BE2C (cell line): ENCODE measurements at regions not wholly inside any gene's neighbourhood (a gene's known extent, or its start where the extent isn't known, plus 50 kb on each side); places are given as distances from the start of the nearest gene placed in this dataset.

Experiments used
- DNase-seq: peaks from one replicate; pipeline ENCODE4 v3.0.0-alpha.2; 2020
- H3K27me3 ChIP-seq: fragments of 250-450 bp; sonication (Bioruptor Pico); 2 replicates; pipeline ENCODE4 v1.5.1; 2020; ENCODE audit warnings: mild to moderate bottlenecking
- H3K36me3 ChIP-seq: fragments of 250-450 bp; sonication (Bioruptor Pico); 2 replicates; pipeline ENCODE4 v1.5.1; 2020; ENCODE audit warnings: mild to moderate bottlenecking
- H3K4me1 ChIP-seq: fragments of 250-450 bp; sonication (Bioruptor Pico); 2 replicates; pipeline ENCODE4 v1.5.1; 2020
- H3K4me3 ChIP-seq: 2 replicates; pipeline ENCODE4 v1.5.1; 2011; ENCODE audit warnings: low read depth, low read length
- H3K9me3 ChIP-seq: fragments of 250-450 bp; sonication (Bioruptor Pico); 2 replicates; pipeline ENCODE4 v1.5.1; 2020
- CTCF ChIP-seq: IDR thresholded peaks from 2 replicates; pipeline ENCODE4 v1.5.1; 2012; ENCODE audit warnings: mild to moderate bottlenecking, low read depth, low read length

DNA sequence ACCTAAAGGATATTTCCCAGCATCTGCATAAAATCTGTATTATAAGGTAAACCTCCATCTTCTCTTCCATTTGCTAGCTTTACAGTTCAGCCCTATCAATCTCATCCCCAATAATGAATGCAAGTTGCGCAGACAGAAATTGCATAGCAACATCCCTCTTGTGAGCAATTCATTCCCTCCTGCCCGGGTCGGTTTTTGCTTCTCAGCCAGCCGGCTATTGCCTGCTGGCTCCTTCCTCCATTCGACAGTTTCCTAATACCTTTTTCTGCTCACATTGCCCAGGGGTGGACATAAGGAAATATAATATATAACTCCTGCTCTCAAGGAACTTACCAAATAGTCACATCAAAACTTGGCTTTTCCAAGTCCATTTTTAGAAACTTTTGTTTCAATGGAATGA, 125.2 kb downstream of the FGF9 start:
- TF ChIP-seq CTCF: no peak
- no peak for DNase-seq
- Histone ChIP-seq H3K4me3 (no peak overlapping the region), H3K36me3 (no peaks in the 10 kb centered on the region), H3K9me3 (no peaks in the 10 kb centered on the region), H3K27me3 (no peaks in the 10 kb centered on the region), H3K4me1 (no peaks in the 10 kb centered on the region)

DNA sequence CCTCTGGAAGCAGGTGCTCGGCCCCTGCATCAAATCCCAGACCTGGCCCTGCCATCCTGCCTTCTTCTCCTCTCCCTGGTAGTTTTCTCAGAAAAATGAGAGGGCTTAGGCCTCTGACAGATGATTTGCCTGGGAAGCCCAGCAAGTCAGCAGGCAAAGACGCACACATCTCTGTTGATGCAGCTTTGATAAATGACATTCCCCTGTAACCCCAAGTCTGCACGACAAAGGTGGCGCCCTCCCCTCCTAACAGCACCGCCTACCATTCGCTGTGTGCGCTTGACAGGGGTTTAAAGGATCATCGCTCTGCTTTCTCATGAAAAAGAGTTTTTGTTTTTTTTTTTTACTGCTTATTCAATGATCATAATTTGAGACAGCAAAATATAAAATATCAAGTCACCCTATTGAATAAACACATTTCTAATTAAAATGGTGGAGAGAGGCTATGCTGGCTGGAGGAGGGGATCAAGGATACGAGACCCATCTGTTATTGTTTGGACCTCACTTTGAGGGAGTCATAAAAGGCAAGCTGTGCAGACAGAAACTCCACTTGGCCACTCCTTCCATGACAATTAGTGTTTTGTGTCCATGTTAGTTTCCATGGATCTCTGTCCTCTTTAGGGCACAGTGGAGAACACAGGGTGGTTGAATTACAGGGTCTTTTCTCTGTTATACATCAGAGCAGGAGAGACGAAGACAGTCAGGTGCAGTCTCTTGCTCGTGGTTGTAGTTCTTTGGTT, 126.1 kb downstream of the FGF9 start:
- no peak for TF ChIP-seq CTCF
- DNase-seq: no peak
- no peaks in the 10 kb centered on the region for H3K27me3 ChIP-seq
- H3K4me3 ChIP-seq: no peak overlapping the region
- no peaks in the 10 kb centered on the region for H3K4me1 ChIP-seq
- no peaks in the 10 kb centered on the region for H3K9me3 ChIP-seq
- H3K36me3 ChIP-seq: no peaks in the 10 kb centered on the region

DNA sequence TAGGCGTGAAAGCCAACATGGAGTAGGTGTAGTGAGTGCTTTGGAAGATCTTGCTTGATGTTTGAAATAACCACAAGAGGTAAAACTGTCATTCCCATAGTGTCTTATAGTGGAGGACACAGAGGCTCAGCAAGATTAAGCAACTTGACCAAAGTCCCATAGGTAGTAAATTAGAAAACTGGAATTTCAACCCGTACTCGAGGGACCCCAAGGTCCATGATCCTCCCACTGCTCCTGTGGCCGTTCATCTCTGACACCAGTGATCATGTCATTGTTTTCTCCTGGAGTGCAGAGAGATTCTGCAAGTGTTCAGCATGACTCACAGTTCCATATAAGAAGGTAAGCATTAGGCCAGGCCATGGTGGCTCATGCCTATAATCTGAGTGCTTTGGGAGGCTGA, 126.9 kb downstream of the FGF9 start:
- H3K4me1 ChIP-seq: no peaks in the 10 kb centered on the region
- no peaks in the 10 kb centered on the region for H3K27me3 ChIP-seq
- no peak overlapping the region for H3K4me3 ChIP-seq
- no peaks in the 10 kb centered on the region for H3K36me3 ChIP-seq
- TF ChIP-seq CTCF: no peak
- no peaks in the 10 kb centered on the region for H3K9me3 ChIP-seq
- DNase-seq: no peak

DNA sequence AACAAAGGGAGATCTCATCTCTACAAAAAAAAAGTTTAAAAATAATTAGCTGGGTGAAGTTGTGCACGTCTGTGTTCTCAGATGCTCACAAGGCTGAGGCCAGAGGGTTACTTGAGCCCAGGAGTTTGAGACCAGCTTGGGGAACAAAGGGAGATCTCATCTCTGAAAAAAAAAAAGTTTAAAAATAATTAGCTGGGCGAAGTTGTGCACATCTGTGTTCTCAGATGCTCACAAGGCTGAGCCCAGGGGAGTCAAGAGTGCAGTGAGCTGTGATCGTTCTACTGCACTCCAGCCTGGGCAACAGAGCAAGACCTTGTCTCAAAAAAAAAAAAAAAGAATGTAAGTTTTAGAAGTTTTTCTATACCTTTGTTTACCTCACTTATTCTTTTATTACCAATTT, 127.3 kb downstream of the FGF9 start:
- H3K27me3 ChIP-seq: no peaks in the 10 kb centered on the region
- no peaks in the 10 kb centered on the region for H3K9me3 ChIP-seq
- no peaks in the 10 kb centered on the region for H3K36me3 ChIP-seq
- DNase-seq: no peak
- TF ChIP-seq CTCF: no peak
- no peak overlapping the region for H3K4me3 ChIP-seq
- no peaks in the 10 kb centered on the region for H3K4me1 ChIP-seq

DNA sequence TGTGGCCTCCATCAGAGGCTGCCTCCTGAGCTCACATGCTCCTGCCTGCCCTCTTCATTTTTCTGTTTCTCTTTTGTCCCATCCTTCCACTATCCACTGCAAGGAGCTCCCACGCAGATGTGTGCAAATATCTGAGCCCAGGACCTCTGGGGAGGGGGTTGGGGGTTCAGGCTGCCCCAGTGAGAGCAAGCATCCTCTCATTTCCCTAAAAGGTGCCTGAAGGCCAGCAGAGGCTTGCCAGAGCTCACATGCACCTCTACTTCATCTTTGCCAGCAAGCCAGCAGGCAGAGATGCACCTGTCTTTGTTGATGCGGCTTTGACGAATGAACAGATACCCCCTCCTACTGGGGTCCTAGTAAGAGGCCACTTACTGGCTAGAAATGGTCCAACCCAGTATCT, 128.8 kb downstream of the FGF9 start:
- Histone ChIP-seq H3K9me3 (no peaks in the 10 kb centered on the region), H3K27me3 (no peaks in the 10 kb centered on the region), H3K4me1 (no peaks in the 10 kb centered on the region), H3K36me3 (no peaks in the 10 kb centered on the region), H3K4me3 (no peak overlapping the region)
- TF ChIP-seq CTCF: no peak
- no peak for DNase-seq

DNA sequence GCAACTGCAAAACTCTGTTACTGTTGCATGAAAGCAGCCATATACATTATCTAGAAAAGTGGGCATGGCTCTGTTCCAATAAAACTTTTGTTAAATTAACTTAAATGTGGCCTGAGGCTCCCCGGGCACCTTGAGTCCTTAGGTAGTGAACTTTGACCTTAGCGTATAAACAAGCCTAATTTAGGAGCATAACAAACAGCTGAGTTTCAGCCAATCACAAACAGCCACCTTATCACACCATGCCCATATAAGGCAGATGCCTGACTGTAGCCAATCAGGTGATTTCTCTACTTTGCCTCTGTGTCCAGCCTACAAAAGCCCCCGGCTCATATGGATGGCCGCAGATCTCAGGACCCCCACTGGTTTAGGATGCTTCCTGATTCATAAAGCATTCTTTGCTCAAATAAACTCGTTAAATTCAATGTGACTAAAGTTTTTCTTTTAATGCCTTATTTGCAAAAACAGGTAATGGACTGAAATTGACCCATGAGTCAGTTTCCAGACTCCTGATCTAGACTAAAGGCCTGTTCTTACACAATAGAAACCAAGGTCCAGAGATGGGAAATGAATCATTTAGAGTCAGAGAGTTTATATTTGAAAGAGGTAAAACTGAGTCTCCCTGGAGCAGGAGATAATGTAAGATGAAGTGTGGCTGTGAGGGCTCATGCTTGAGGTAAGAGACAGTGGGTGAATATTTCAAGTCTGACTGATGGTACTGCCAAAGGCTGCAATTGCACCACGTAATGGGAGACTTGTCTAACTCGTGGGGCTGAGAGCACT, 130.2 kb downstream of the FGF9 start:
- no peak for DNase-seq
- Histone ChIP-seq H3K36me3 (no peaks in the 10 kb centered on the region), H3K27me3 (no peaks in the 10 kb centered on the region), H3K4me3 (no peak overlapping the region), H3K4me1 (no peaks in the 10 kb centered on the region), H3K9me3 (no peaks in the 10 kb centered on the region)
- TF ChIP-seq CTCF: no peak
